ENCODE measurements at regions not wholly inside any gene's neighbourhood (a gene's known extent, or its start where the extent isn't known, plus 50 kb on each side); places are given as distances from the start of the nearest gene placed in this dataset.

- TF ChIP-seq POLR2AphosphoS5 (IDR thresholded peaks at IDR 0.05; ENCODE audit: low read depth, low read length) (no peak), CTCF (IDR thresholded peaks at IDR 0.05 in 2 of 3, conservative IDR thresholded peaks at IDR 0.05 in 1 of 3; ENCODE audit: borderline replicate concordance in 1 of 3, insufficient read depth in 1 of 3, low read depth in 2 of 3, low read length in 2 of 3) (no peak), EZH2 (IDR thresholded peaks at IDR 0.05) (no peak), SP1 (IDR thresholded peaks at IDR 0.05; ENCODE audit: low read depth) (no peak)
These were observed 365.2 kb downstream of the GADD45G start for GRCh38 chr9:89969881-89970639.
